IMR-90 (cell line): ENCODE measurements at regions not wholly inside any gene's neighbourhood (a gene's known extent, or its start where the extent isn't known, plus 50 kb on each side); places are given as distances from the start of the nearest gene placed in this dataset.

ENCODE experiments used
- ATAC-seq: fragments of 200-7000 bp; cut with Tn5 transposase; 2 replicates; pipeline ENCODE4 v1.9.1; 2020; ENCODE audit warnings: low read depth, mild to moderate bottlenecking, moderate library complexity
- BruUV-seq: library from RNA; stranded (reverse); fragments of 400-500 nt; replicated peaks from 2 replicates; lab custom pipeline; 2021; lab: Mats Ljungman, UMichigan
- CTCF ChIA-PET: fragments of 300-600 bp; formaldehyde crosslinking; extraction: SDS; loops from one replicate; lab custom pipeline; 2021; ENCODE audit warnings: antibody characterized with exemption; lab: Yijun Ruan, JAX
- POLR2A ChIA-PET: fragments of 300-600 bp; sonication (Branson Sonifier 250); formaldehyde crosslinking; loops from one replicate; lab custom pipeline; 2022; ENCODE audit warnings: antibody characterized with exemption; ENCODE audit not compliant: unreplicated experiment; lab: Charles Lee
- DNase-seq: peaks from one replicate; pipeline ENCODE4 v3.0.0; 2013
- H2AFZ ChIP-seq: replicated peaks from 2 replicates; pipeline ENCODE3; 2013; ENCODE audit warnings: low read length, mild to moderate bottlenecking; ENCODE audit not compliant: poor library complexity
- H2AK5ac ChIP-seq: 2 replicates; pipeline ENCODE4 v1.6.1; 2013; ENCODE audit warnings: low read depth, low read length, inconsistent platforms
- H2AK9ac ChIP-seq: replicated peaks from 2 replicates; pipeline ENCODE3; 2013; ENCODE audit warnings: mild to moderate bottlenecking, low read depth, low read length, moderate library complexity; ENCODE audit not compliant: poor library complexity
- H2BK120ac ChIP-seq: 2 replicates; pipeline ENCODE4 v1.6.1; 2013; ENCODE audit warnings: low read depth, low read length, inconsistent platforms
- H2BK15ac ChIP-seq: 3 replicates; pipeline ENCODE4 v1.6.1; 2013; ENCODE audit warnings: low read depth, low read length, inconsistent platforms
- H2BK20ac ChIP-seq: 2 replicates; pipeline ENCODE4 v1.6.1; 2013; ENCODE audit warnings: low read depth, mild to moderate bottlenecking, inconsistent platforms, low read length, moderate library complexity
- H2BK5ac ChIP-seq: 2 replicates; pipeline ENCODE4 v1.6.1; 2013; ENCODE audit warnings: mild to moderate bottlenecking, low read depth, low read length, inconsistent platforms; ENCODE audit not compliant: poor library complexity, severe bottlenecking
- H3K14ac ChIP-seq: replicated peaks from 2 replicates; pipeline ENCODE4 v1.6.1; 2013; ENCODE audit warnings: low read depth, low read length, inconsistent platforms
- H3K18ac ChIP-seq: 2 replicates; pipeline ENCODE4 v1.6.1; 2013; ENCODE audit warnings: low read depth, low read length, control low read depth
- H3K23ac ChIP-seq: 2 replicates; pipeline ENCODE4 v1.6.1; 2013; ENCODE audit warnings: low read depth, low read length, inconsistent platforms
- H3K27ac ChIP-seq: 2 replicates; pipeline ENCODE4 v1.5.1; 2013; ENCODE audit warnings: mild to moderate bottlenecking, control low read depth, low read length; ENCODE audit not compliant: insufficient read depth
- H3K27me3 ChIP-seq: 2 replicates; pipeline ENCODE4 v1.6.1; 2013; ENCODE audit warnings: low read length; ENCODE audit not compliant: control insufficient read depth, insufficient read depth
- H3K36me3 ChIP-seq: 2 replicates; pipeline ENCODE4 v1.6.1; 2013; ENCODE audit warnings: low read length, mixed read lengths; ENCODE audit not compliant: control insufficient read depth, insufficient read depth
- H3K4ac ChIP-seq: 2 replicates; pipeline ENCODE4 v1.6.1; 2013; ENCODE audit warnings: low read depth, low read length, inconsistent platforms
- H3K4me1 ChIP-seq: 2 replicates; pipeline ENCODE4 v1.6.1; 2013; ENCODE audit warnings: low read length, mixed read lengths; ENCODE audit not compliant: control insufficient read depth, insufficient read depth
- H3K4me2 ChIP-seq: 2 replicates; pipeline ENCODE4 v1.6.1; 2013; ENCODE audit warnings: low read depth, mild to moderate bottlenecking, control low read depth, low read length, moderate library complexity
- H3K4me3 ChIP-seq: 2 replicates; pipeline ENCODE4 v1.5.1; 2013; ENCODE audit warnings: low read depth, mild to moderate bottlenecking, control low read depth, low read length, moderate library complexity; ENCODE audit not compliant: insufficient read depth
- H3K56ac ChIP-seq: 2 replicates; pipeline ENCODE4 v1.6.1; 2013; ENCODE audit warnings: low read length, inconsistent platforms; ENCODE audit not compliant: insufficient read depth; ENCODE audit errors: extremely low read depth
- H3K79me1 ChIP-seq, 2 experiments: 2 replicates each; pipeline ENCODE4 v1.6.1; 2013; ENCODE audit warnings: low read length in 2 of 2, inconsistent platforms in 1 of 2, low read depth in 1 of 2
- H3K9ac ChIP-seq: 2 replicates; pipeline ENCODE4 v1.6.1; 2013; ENCODE audit warnings: low read depth, low read length, control low read depth
- H3K9me1 ChIP-seq: 2 replicates; pipeline ENCODE4 v1.6.1; 2013; ENCODE audit warnings: low read length, inconsistent platforms; ENCODE audit not compliant: insufficient read depth
- H3K9me3 ChIP-seq: 2 replicates; pipeline ENCODE4 v1.6.1; 2013; ENCODE audit warnings: low read length; ENCODE audit not compliant: control insufficient read depth, insufficient read depth
- H4K20me1 ChIP-seq: 2 replicates; pipeline ENCODE4 v1.6.1; 2013; ENCODE audit warnings: low read length, inconsistent platforms; ENCODE audit not compliant: insufficient read depth
- H4K5ac ChIP-seq: 2 replicates; pipeline ENCODE4 v1.6.1; 2013; ENCODE audit warnings: mild to moderate bottlenecking, low read depth, low read length, control low read depth
- H4K8ac ChIP-seq, 2 experiments: 2 replicates each; pipeline ENCODE4 v1.6.1; 2013; ENCODE audit warnings: low read depth in 2 of 2, low read length in 2 of 2, control low read depth in 1 of 2, inconsistent platforms in 1 of 2
- H4K91ac ChIP-seq: 2 replicates; pipeline ENCODE4 v1.6.1; 2013; ENCODE audit warnings: low read depth, low read length, inconsistent platforms; ENCODE audit not compliant: insufficient read depth
- BHLHE40 ChIP-seq: fragments of 150-350 bp; IDR thresholded peaks from 2 replicates; pipeline ENCODE4 v1.6.1; 2016; ENCODE audit warnings: mild to moderate bottlenecking, low read depth, low read length
- CEBPB ChIP-seq: IDR thresholded peaks from 2 replicates; pipeline ENCODE4 v1.6.1; 2012; ENCODE audit warnings: low read depth, low read length, improper control_type of control experiment
- CHD1 ChIP-seq: IDR thresholded peaks from 2 replicates; pipeline ENCODE4 v1.6.1; 2012; ENCODE audit warnings: low read depth, low read length, improper control_type of control experiment
- CTCF ChIP-seq: conservative IDR thresholded peaks from 2 replicates; pipeline ENCODE4 v1.5.1; 2012; ENCODE audit warnings: mild to moderate bottlenecking, low read depth, low read length, improper control_type of control experiment
- FOS ChIP-seq: fragments of 150-350 bp; IDR thresholded peaks from 2 replicates; pipeline ENCODE4 v1.6.1; 2016; ENCODE audit warnings: low read depth, low read length
- MAZ ChIP-seq: IDR thresholded peaks from 2 replicates; pipeline ENCODE4 v1.6.1; 2012; ENCODE audit warnings: low read depth, mild to moderate bottlenecking, low read length, improper control_type of control experiment, moderate library complexity, borderline replicate concordance
- MXI1 ChIP-seq: IDR thresholded peaks from 2 replicates; pipeline ENCODE4 v1.6.1; 2012; ENCODE audit warnings: low read depth, mild to moderate bottlenecking, low read length, moderate library complexity, borderline replicate concordance
- NFE2L2 ChIP-seq: fragments of 150-350 bp; IDR thresholded peaks from 2 replicates; pipeline ENCODE4 v1.6.1; 2016; ENCODE audit warnings: low read depth, mild to moderate bottlenecking, low read length
- RFX5 ChIP-seq: IDR thresholded peaks from 2 replicates; pipeline ENCODE4 v1.8.0; 2012; ENCODE audit warnings: low read depth, mild to moderate bottlenecking, low read length, moderate library complexity
- USF2 ChIP-seq: fragments of 150-350 bp; IDR thresholded peaks from 2 replicates; pipeline ENCODE4 v1.6.1; 2017; ENCODE audit warnings: mild to moderate bottlenecking, antibody characterized with exemption, low read length, low read depth
- WGBS, 2 experiments: methylation state at CpG; one replicate each; pipeline versions ENCODE4 v1.1.5 to v1.1.7; 2013; ENCODE audit warnings: missing lambda C conversion rate in 2 of 2; ENCODE audit not compliant: insufficient read length in 1 of 2; ENCODE audit errors: extremely low coverage in 2 of 2; 5-methylcytosine and 5-hydroxymethylcytosine counted together
- dilution Hi-C: fragments of 300-500 bp; cut with HindIII; formaldehyde crosslinking; loops from one replicate; pipeline ENCODE4 v1.14.3; 2018; ENCODE audit warnings: low sequenced_read_pairs; ENCODE audit not compliant: unreplicated experiment
- in situ Hi-C: fragments of 300-500 bp; cut with MboI; formaldehyde crosslinking; loops from 3 replicates; pipeline ENCODE4 v1.14.3; 2019; ENCODE audit warnings: low sequenced_read_pairs, inconsistent platforms, mixed read lengths
- intact Hi-C: fragments of 100-400 bp; cut with micrococcal nuclease; formaldehyde crosslinking; loops from 2 replicates; pipeline ENCODE4 v1.10.0; 2022
- TF ChIP-seq, protein P1 (sequence below): fragments of 150-350 bp; IDR thresholded peaks from 2 replicates; pipeline ENCODE4 v1.6.1; 2016; ENCODE audit warnings: low read depth, mild to moderate bottlenecking, low read length, moderate library complexity, borderline replicate concordance

DNA sequence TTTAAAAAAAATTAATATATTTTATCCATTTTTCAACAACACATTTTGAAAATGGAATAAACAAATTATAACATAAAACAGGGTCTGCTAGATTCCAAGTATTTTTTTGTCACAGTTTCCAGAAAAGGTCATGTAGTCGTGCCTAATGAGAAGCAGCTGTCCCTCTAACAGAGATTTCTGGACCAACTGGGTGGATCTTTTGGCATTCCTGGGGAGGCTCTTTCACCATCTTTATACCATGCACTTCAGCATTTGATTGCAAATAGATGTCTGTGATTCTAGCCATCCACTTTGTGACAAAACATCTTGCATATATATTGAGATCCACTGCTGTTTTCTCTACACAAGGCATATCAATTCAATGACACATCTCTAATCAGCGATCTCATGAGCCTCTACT, 210.7 kb upstream of the LDB2 start:
- Histone ChIP-seq H3K9ac (no peak overlapping the region), H3K79me1 (no peaks in the 10 kb centered on the region), H4K91ac (no peak overlapping the region), H3K27me3 (no peaks in the 10 kb centered on the region), H4K5ac (no peak overlapping the region), H3K9me3 (no peaks in the 10 kb centered on the region), H3K14ac (0 out of 2 replicates have a peak overlapping the region, but pooled peaks have one; percentile 10), H3K4me3 (no peak overlapping the region), H2BK120ac (no peak overlapping the region; the same call in 1 of the 2 replicates), H4K8ac (no peak overlapping the region), H2AK5ac (no peak overlapping the region), H3K56ac (no peak overlapping the region), H2BK20ac (no peak overlapping the region), H3K4me2 (no peak overlapping the region), H2BK15ac (no peak overlapping the region), H3K9me1 (no peaks in the 10 kb centered on the region), H4K20me1 (no peaks in the 10 kb centered on the region), H3K27ac (no peak overlapping the region), H3K36me3 (no peaks in the 10 kb centered on the region), H3K23ac (no peak overlapping the region), H2AFZ (no peak overlapping the region), H3K4ac (no peak overlapping the region), H2BK5ac (no peak overlapping the region), H3K18ac (no peak overlapping the region), H3K4me1 (no peaks in the 10 kb centered on the region), H2AK9ac (no peak overlapping the region)
- no TSS peak for BruUV-seq
- intact Hi-C loops (no loop called here), in situ Hi-C loops (no loop called here), dilution Hi-C loops (no loop called here)
- CTCF ChIA-PET, result no interaction called here
- ATAC-seq, result no peak
- TF ChIP-seq CTCF (no peak), MAZ (no peak), CHD1 (no peak), USF2 (no peak), NFE2L2 (no peak), MXI1 (no peak), BHLHE40 (no peak), RFX5 (no peak), CEBPB (no peak), FOS (no peak)
- TF ChIP-seq, protein P1, sequence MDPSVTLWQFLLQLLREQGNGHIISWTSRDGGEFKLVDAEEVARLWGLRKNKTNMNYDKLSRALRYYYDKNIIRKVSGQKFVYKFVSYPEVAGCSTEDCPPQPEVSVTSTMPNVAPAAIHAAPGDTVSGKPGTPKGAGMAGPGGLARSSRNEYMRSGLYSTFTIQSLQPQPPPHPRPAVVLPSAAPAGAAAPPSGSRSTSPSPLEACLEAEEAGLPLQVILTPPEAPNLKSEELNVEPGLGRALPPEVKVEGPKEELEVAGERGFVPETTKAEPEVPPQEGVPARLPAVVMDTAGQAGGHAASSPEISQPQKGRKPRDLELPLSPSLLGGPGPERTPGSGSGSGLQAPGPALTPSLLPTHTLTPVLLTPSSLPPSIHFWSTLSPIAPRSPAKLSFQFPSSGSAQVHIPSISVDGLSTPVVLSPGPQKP, result no peak
- POLR2A ChIA-PET, result no interaction called here
- no peak for DNase-seq
- 63% methylated on average over 1 of the region's 2 CpGs; no CpG with 5 or more reads in 1 of the 2 experiments for WGBS, 2 experiments
